Parathyroid adenoma (tissue), 2 donors: ENCODE measurements at regions not wholly inside any gene's neighbourhood (a gene's known extent, or its start where the extent isn't known, plus 50 kb on each side); places are given as distances from the start of the nearest gene placed in this dataset.
A peak's percentile ranks its signal among the peaks of the same experiment; 100 is the strongest.

Source experiments
- H2AFZ ChIP-seq: fragments of 300-600 bp; sonication (generic); one replicate; pipeline ENCODE4 v1.7.0; 2017; ENCODE audit warnings: antibody characterized with exemption, mild to moderate bottlenecking
- H3K27ac ChIP-seq: fragments of 300-600 bp; sonication (generic); one replicate; pipeline ENCODE4 v1.7.0; 2017
- H3K27me3 ChIP-seq: fragments of 300-600 bp; sonication (generic); one replicate; pipeline ENCODE4 v1.7.0; 2017; ENCODE audit warnings: low read length; ENCODE audit not compliant: control insufficient read depth, insufficient read depth
- H3K36me3 ChIP-seq: fragments of 300-600 bp; sonication (generic); one replicate; pipeline ENCODE4 v1.7.0; 2017; ENCODE audit warnings: low read length; ENCODE audit not compliant: control insufficient read depth, insufficient read depth
- H3K4me1 ChIP-seq: fragments of 300-600 bp; sonication (generic); one replicate; pipeline ENCODE4 v1.7.0; 2017; ENCODE audit warnings: control low read depth
- H3K4me2 ChIP-seq: fragments of 300-600 bp; sonication (generic); one replicate; pipeline ENCODE4 v1.7.0; 2017; ENCODE audit warnings: low read length
- H3K4me3 ChIP-seq: fragments of 300-600 bp; sonication (generic); one replicate; pipeline ENCODE4 v1.7.0; 2017; ENCODE audit warnings: low read depth, low read length
- H3K79me2 ChIP-seq: fragments of 300-600 bp; sonication (generic); one replicate; pipeline ENCODE4 v1.7.0; 2017; ENCODE audit warnings: control low read depth
- H3K9ac ChIP-seq: fragments of 300-600 bp; sonication (generic); one replicate; pipeline ENCODE4 v1.7.0; 2017; ENCODE audit warnings: mild to moderate bottlenecking
- H3K9me3 ChIP-seq: fragments of 300-600 bp; sonication (generic); one replicate; pipeline ENCODE4 v1.7.0; 2017; ENCODE audit warnings: low read length; ENCODE audit not compliant: control insufficient read depth
- TF ChIP-seq, protein P1 (sequence below): fragments of 300-600 bp; sonication (generic); IDR thresholded peaks from one replicate; pipeline ENCODE4 v1.7.0; 2017; ENCODE audit warnings: antibody characterized with exemption, mild to moderate bottlenecking
- donor health status: primary hyperparathyroidism.

GRCh38 chr16:86410081-86410480 lies 100.2 kb upstream of the FOXF1 start:
- no peak overlapping the region for H3K4me3 ChIP-seq
- no peaks in the 10 kb centered on the region for H3K36me3 ChIP-seq
- no peak overlapping the region for H2AFZ ChIP-seq
- TF ChIP-seq, protein P1, sequence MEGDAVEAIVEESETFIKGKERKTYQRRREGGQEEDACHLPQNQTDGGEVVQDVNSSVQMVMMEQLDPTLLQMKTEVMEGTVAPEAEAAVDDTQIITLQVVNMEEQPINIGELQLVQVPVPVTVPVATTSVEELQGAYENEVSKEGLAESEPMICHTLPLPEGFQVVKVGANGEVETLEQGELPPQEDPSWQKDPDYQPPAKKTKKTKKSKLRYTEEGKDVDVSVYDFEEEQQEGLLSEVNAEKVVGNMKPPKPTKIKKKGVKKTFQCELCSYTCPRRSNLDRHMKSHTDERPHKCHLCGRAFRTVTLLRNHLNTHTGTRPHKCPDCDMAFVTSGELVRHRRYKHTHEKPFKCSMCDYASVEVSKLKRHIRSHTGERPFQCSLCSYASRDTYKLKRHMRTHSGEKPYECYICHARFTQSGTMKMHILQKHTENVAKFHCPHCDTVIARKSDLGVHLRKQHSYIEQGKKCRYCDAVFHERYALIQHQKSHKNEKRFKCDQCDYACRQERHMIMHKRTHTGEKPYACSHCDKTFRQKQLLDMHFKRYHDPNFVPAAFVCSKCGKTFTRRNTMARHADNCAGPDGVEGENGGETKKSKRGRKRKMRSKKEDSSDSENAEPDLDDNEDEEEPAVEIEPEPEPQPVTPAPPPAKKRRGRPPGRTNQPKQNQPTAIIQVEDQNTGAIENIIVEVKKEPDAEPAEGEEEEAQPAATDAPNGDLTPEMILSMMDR = no peak
- H3K27me3 ChIP-seq = no peaks in the 10 kb centered on the region
- H3K4me2 ChIP-seq = no peak overlapping the region
- no peaks in the 10 kb centered on the region for H3K79me2 ChIP-seq
- no peak overlapping the region for H3K27ac ChIP-seq
- no peaks in the 10 kb centered on the region for H3K4me1 ChIP-seq
- no peaks in the 10 kb centered on the region for H3K9me3 ChIP-seq
- H3K9ac ChIP-seq = no peak overlapping the region

DNA sequence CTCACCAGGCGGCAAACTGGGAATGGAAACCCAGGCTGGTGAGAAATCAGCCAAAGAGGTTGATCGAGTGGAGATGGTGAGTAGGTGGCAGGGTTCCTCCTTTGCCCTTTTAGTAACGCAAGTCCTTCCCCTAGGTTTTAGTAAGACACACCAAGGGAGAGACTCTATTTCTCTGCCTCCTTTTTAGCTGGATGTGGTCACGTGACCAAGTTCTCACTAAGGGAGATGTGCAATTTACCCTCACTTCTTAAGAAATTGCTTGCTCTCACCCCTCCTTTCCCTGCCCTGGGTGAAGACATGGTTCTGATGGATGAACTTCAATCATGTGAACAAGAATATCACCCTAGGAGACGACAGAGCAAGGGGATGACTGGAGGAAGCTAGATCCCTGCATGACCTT lies 99.8 kb upstream of the FOXF1 start:
- H3K27ac ChIP-seq = no peak overlapping the region
- H3K9me3 ChIP-seq = no peaks in the 10 kb centered on the region

DNA sequence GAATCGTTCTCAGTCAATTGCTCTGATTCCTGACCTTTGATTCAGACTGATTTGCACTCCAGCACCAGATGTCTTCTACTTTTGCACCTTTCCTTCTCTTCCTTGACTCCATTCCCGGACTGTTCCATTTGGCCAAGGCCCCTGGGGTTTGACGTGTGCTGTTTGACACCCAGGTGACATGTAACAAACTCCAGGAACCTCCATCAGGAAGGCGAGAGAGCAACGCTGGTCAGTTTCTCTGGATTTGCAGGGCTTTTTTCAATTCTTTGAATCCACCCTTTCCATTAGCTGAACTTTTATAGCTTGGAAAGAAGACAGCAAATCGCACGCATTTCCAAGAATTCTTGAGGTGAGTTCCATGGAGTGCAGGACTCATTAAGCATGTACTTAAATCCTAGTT lies 98.4 kb upstream of the FOXF1 start:
- Histone ChIP-seq H3K27me3 (no peaks in the 10 kb centered on the region), H3K27ac (no peak overlapping the region)
- TF ChIP-seq, protein P1 = no peak

More for the DNA sequence above, 99.8 kb upstream of the FOXF1 start:
- no peaks in the 10 kb centered on the region for H3K79me2 ChIP-seq
- no peaks in the 10 kb centered on the region for H3K4me1 ChIP-seq
- H3K27me3 ChIP-seq = no peaks in the 10 kb centered on the region
- H3K4me2 ChIP-seq = no peak overlapping the region
- no peaks in the 10 kb centered on the region for H3K36me3 ChIP-seq
- H2AFZ ChIP-seq = no peak overlapping the region
- TF ChIP-seq, protein P1 = no peak
- no peak overlapping the region for H3K4me3 ChIP-seq
- no peak overlapping the region for H3K9ac ChIP-seq

GRCh38 chr16:86414991-86415740 lies 95.2 kb upstream of the FOXF1 start:
- TF ChIP-seq, protein P1 = no peak
- H3K79me2 ChIP-seq = no peaks in the 10 kb centered on the region
- no peaks in the 10 kb centered on the region for H3K36me3 ChIP-seq
- H3K27ac ChIP-seq = peak overlapping the region; percentile 37
- H3K9ac ChIP-seq = no peak overlapping the region
- H3K9me3 ChIP-seq = no peaks in the 10 kb centered on the region
- no peaks in the 10 kb centered on the region for H3K27me3 ChIP-seq
- no peak overlapping the region for H2AFZ ChIP-seq
- no peak overlapping the region for H3K4me3 ChIP-seq
- H3K4me2 ChIP-seq = no peak overlapping the region
- H3K4me1 ChIP-seq = no peaks in the 10 kb centered on the region

More for the DNA sequence above, 98.4 kb upstream of the FOXF1 start:
- Histone ChIP-seq H3K79me2 (no peaks in the 10 kb centered on the region), H2AFZ (no peak overlapping the region), H3K4me2 (no peak overlapping the region), H3K4me3 (no peak overlapping the region), H3K36me3 (no peaks in the 10 kb centered on the region), H3K9me3 (no peaks in the 10 kb centered on the region), H3K9ac (no peak overlapping the region), H3K4me1 (no peaks in the 10 kb centered on the region)

DNA sequence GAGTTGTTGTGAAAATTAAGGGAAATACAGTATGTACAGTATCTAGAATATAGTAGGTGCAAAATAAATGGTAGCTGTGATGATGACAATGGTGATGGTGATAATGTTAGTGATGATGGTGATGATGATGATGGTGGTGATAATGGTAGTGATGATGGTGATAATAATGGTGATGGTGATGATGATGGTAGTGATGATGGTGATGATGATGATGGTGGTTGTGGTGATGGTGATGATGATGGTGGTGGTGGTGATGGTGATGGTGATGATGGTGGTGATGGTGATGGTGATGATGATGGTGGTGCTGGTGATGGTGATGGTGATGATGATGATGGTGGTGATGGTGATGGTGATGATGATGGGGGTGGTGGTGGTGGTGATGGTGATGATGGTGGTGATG lies 91.3 kb upstream of the FOXF1 start:
- H3K4me1 ChIP-seq = no peaks in the 10 kb centered on the region
- no peak overlapping the region for H3K27ac ChIP-seq
- H3K9ac ChIP-seq = no peak overlapping the region
- no peaks in the 10 kb centered on the region for H3K36me3 ChIP-seq
- no peaks in the 10 kb centered on the region for H3K27me3 ChIP-seq
- TF ChIP-seq, protein P1 = no peak
- H2AFZ ChIP-seq = no peak overlapping the region
- H3K4me3 ChIP-seq = no peak overlapping the region
- no peak overlapping the region for H3K4me2 ChIP-seq
- H3K9me3 ChIP-seq = no peaks in the 10 kb centered on the region
- H3K79me2 ChIP-seq = no peaks in the 10 kb centered on the region
